H1 (cell line): ENCODE measurements at regions not wholly inside any gene's neighbourhood (a gene's known extent, or its start where the extent isn't known, plus 50 kb on each side); places are given as distances from the start of the nearest gene placed in this dataset.

Experiments used
- CTCF ChIA-PET: fragments of 300-600 bp; sonication (Branson Sonifier 250); formaldehyde crosslinking; loops from one replicate; lab custom pipeline; 2021; ENCODE audit not compliant: partially characterized antibody; lab: Charles Lee
- POLR2A ChIA-PET: fragments of 300-600 bp; sonication (Branson Sonifier 250); formaldehyde crosslinking; loops from one replicate; lab custom pipeline; 2021; ENCODE audit warnings: inconsistent platforms; ENCODE audit not compliant: partially characterized antibody; lab: Charles Lee
- DNase-seq, 2 experiments: peaks; one replicate each; pipeline versions ENCODE4 v3.0.0 to v3.0.0-alpha.2; 2010 to 2022; ENCODE audit warnings: low spot score in 2 of 2, low read depth in 1 of 2, mixed read lengths in 1 of 2
- FAIRE-seq: peaks from 2 replicates; lab custom pipeline; 2011; peaks lifted over from hg19 to GRCh38; lab: Jason Lieb, UNC
- H2AFZ ChIP-seq: 2 replicates; pipeline ENCODE4 v1.8.1; 2012; ENCODE audit warnings: low read length, inconsistent platforms
- H2AK5ac ChIP-seq: 2 replicates; pipeline ENCODE4 v1.6.1; 2013; ENCODE audit warnings: low read depth, low read length
- H2BK120ac ChIP-seq: replicated peaks from 2 replicates; pipeline ENCODE3; 2013; ENCODE audit warnings: low read depth, low read length, inconsistent platforms
- H2BK12ac ChIP-seq: 2 replicates; pipeline ENCODE4 v1.6.1; 2013; ENCODE audit warnings: low read depth, low read length
- H2BK15ac ChIP-seq: 2 replicates; pipeline ENCODE4 v1.6.1; 2013; ENCODE audit warnings: low read length
- H2BK20ac ChIP-seq: 2 replicates; pipeline ENCODE4 v1.6.1; 2013; ENCODE audit warnings: low read length
- H2BK5ac ChIP-seq: 2 replicates; pipeline ENCODE4 v1.6.1; 2013; ENCODE audit warnings: low read depth, low read length
- H3K14ac ChIP-seq: 2 replicates; pipeline ENCODE4 v1.6.1; 2013; ENCODE audit warnings: inconsistent platforms; ENCODE audit not compliant: insufficient read length
- H3K18ac ChIP-seq: 2 replicates; pipeline ENCODE4 v1.6.1; 2013; ENCODE audit warnings: low read length; ENCODE audit errors: extremely low read depth
- H3K23ac ChIP-seq: 2 replicates; pipeline ENCODE4 v1.6.1; 2013; ENCODE audit warnings: inconsistent platforms; ENCODE audit not compliant: insufficient read length
- H3K23me2 ChIP-seq: 2 replicates; pipeline ENCODE4 v1.6.1; 2013; ENCODE audit warnings: low read depth, low read length
- H3K27ac ChIP-seq: 2 replicates; pipeline ENCODE4 v1.6.1; 2011; ENCODE audit warnings: low read depth, low read length, inconsistent platforms
- H3K27me3 ChIP-seq, 4 experiments: replicated peaks in 1 of 4; 1 replicate in 1 of 4; 2 replicates in 3 of 4; pipeline versions ENCODE4 v1.6.1 to v1.8.1; 2011 to 2013; ENCODE audit warnings: low read length in 3 of 4, mild to moderate bottlenecking in 3 of 4, inconsistent platforms in 2 of 4, mixed read lengths in 2 of 4, moderate library complexity in 1 of 4; ENCODE audit not compliant: control insufficient read depth in 3 of 4, insufficient read depth in 3 of 4; ENCODE audit errors: extremely low read depth in 1 of 4
- H3K36me3 ChIP-seq, 4 experiments: 2 replicates each; pipeline versions ENCODE4 v1.6.1 to v1.8.1; 2011 to 2013; ENCODE audit warnings: mild to moderate bottlenecking in 4 of 4, low read length in 3 of 4, moderate library complexity in 2 of 4, control low read depth in 1 of 4, inconsistent platforms in 1 of 4; ENCODE audit not compliant: insufficient read depth in 4 of 4, control insufficient read depth in 2 of 4
- H3K4ac ChIP-seq: replicated peaks from 2 replicates; pipeline ENCODE3; 2013; ENCODE audit warnings: low read length, low read depth, mixed read lengths, inconsistent platforms; ENCODE audit not compliant: insufficient read length
- H3K4me1 ChIP-seq, 4 experiments: replicated peaks in 1 of 4; 1 replicate in 1 of 4; 2 replicates in 3 of 4; pipeline versions ENCODE4 v1.6.1 to v1.8.1; 2011 to 2013; ENCODE audit warnings: low read length in 3 of 4, inconsistent platforms in 2 of 4, mixed read lengths in 1 of 4; ENCODE audit not compliant: insufficient read depth in 4 of 4, control insufficient read depth in 3 of 4
- H3K4me2 ChIP-seq, 2 experiments: 2 replicates each; pipeline versions ENCODE4 v1.6.1 to v1.8.1; 2011 to 2013; ENCODE audit warnings: low read depth in 2 of 2, low read length in 2 of 2, control low read depth in 1 of 2, inconsistent platforms in 1 of 2, mild to moderate bottlenecking in 1 of 2; ENCODE audit not compliant: insufficient read depth in 1 of 2
- H3K4me3 ChIP-seq, 4 experiments: fragments of 200-600, 300-600 bp in 1 of 4; sonication (generic), shearing (Covaris generic), sonication (Bioruptor Twin) in 1 of 4; 2 replicates each; pipeline versions ENCODE4 v1.5.1 to v1.8.1; 2011 to 2016; ENCODE audit warnings: low read length in 4 of 4, low read depth in 3 of 4, control low read depth in 2 of 4, inconsistent platforms in 2 of 4, mild to moderate bottlenecking in 2 of 4, mixed read lengths in 1 of 4, moderate library complexity in 1 of 4; ENCODE audit not compliant: insufficient read depth in 2 of 4; ENCODE audit errors: extremely low read depth in 1 of 4
- H3K56ac ChIP-seq: replicated peaks from 2 replicates; pipeline ENCODE3; 2013; ENCODE audit warnings: low read depth, mild to moderate bottlenecking, mixed read lengths, low read length, inconsistent platforms; ENCODE audit not compliant: insufficient read length
- H3K79me1 ChIP-seq: 2 replicates; pipeline ENCODE4 v1.6.1; 2013; ENCODE audit warnings: low read depth, low read length, control low read depth
- H3K79me2 ChIP-seq, 2 experiments: 2 replicates each; pipeline versions ENCODE4 v1.6.1 to v1.8.1; 2012 to 2013; ENCODE audit warnings: low read length in 2 of 2, mild to moderate bottlenecking in 2 of 2, inconsistent platforms in 1 of 2; ENCODE audit not compliant: insufficient read depth in 2 of 2, control insufficient read depth in 1 of 2
- H3K9ac ChIP-seq, 4 experiments: replicated peaks in 1 of 4; 1 replicate in 1 of 4; 2 replicates in 3 of 4; pipeline versions ENCODE4 v1.6.1 to v1.8.1; 2011 to 2013; ENCODE audit warnings: low read depth in 3 of 4, low read length in 3 of 4, control low read depth in 2 of 4, mild to moderate bottlenecking in 2 of 4, moderate library complexity in 2 of 4, inconsistent platforms in 1 of 4; ENCODE audit errors: extremely low read depth in 1 of 4
- H3K9me3 ChIP-seq, 2 experiments: 2 replicates each; pipeline versions ENCODE4 v1.6.1 to v1.8.1; 2012 to 2013; ENCODE audit warnings: mild to moderate bottlenecking in 2 of 2, moderate library complexity in 2 of 2, control low read depth in 1 of 2, inconsistent platforms in 1 of 2, low read depth in 1 of 2, low read length in 1 of 2, mixed read lengths in 1 of 2; ENCODE audit not compliant: insufficient read depth in 2 of 2
- H4K20me1 ChIP-seq, 2 experiments: replicated peaks in 1 of 2; 2 replicates each; pipeline versions ENCODE3 to v1.8.1; 2011 to 2013; ENCODE audit warnings: inconsistent platforms in 2 of 2, low read length in 2 of 2, mild to moderate bottlenecking in 1 of 2; ENCODE audit not compliant: insufficient read depth in 2 of 2, control insufficient read depth in 1 of 2
- H4K5ac ChIP-seq: 2 replicates; pipeline ENCODE4 v1.6.1; 2013; ENCODE audit warnings: low read length, low read depth, mixed read lengths, inconsistent platforms; ENCODE audit not compliant: insufficient read length
- H4K8ac ChIP-seq: 2 replicates; pipeline ENCODE4 v1.8.0; 2013; ENCODE audit warnings: mild to moderate bottlenecking, moderate library complexity, low read length, inconsistent platforms; ENCODE audit not compliant: insufficient read depth; ENCODE audit errors: extremely low read depth
- H4K91ac ChIP-seq: replicated peaks from 2 replicates; pipeline ENCODE3; 2013; ENCODE audit warnings: low read length, mixed read lengths, inconsistent platforms; ENCODE audit not compliant: insufficient read length
- MAFK ChIP-seq: IDR thresholded peaks from 2 replicates; pipeline ENCODE4 v1.6.1; 2012; ENCODE audit warnings: low read depth, mild to moderate bottlenecking, improper control_type of control experiment, low read length
- SAP30 ChIP-seq: fragments of 300-600 bp; sonication (generic); IDR thresholded peaks from 2 replicates; pipeline ENCODE4 v1.7.1; 2012; ENCODE audit warnings: low read length, moderate library complexity, mild to moderate bottlenecking, inconsistent platforms; ENCODE audit not compliant: insufficient read depth, insufficient replicate concordance
- SP1 ChIP-seq: IDR thresholded peaks from 2 replicates; pipeline ENCODE4 v1.6.1; 2011; ENCODE audit warnings: low read depth, low read length
- WGBS, 2 experiments: shearing (Covaris generic) in 1 of 2; methylation state at CpG; one replicate each; pipeline versions ENCODE4 v1.1.6 to v1.1.7; 2013 to 2015; ENCODE audit warnings: low lambda C conversion rate in 2 of 2, mixed read lengths in 2 of 2, inconsistent platforms in 1 of 2, low coverage in 1 of 2, missing lambda C conversion rate in 1 of 2; ENCODE audit not compliant: insufficient replicate concordance in 2 of 2, insufficient coverage in 1 of 2, insufficient read length in 1 of 2; ENCODE audit errors: extremely low coverage in 1 of 2, missing lambda C conversion rate in 1 of 2; 5-methylcytosine and 5-hydroxymethylcytosine counted together
- TF ChIP-seq, protein P1 (sequence below): IDR thresholded peaks from 2 replicates; pipeline ENCODE4 v1.6.1; 2012; ENCODE audit warnings: inconsistent platforms

DNA sequence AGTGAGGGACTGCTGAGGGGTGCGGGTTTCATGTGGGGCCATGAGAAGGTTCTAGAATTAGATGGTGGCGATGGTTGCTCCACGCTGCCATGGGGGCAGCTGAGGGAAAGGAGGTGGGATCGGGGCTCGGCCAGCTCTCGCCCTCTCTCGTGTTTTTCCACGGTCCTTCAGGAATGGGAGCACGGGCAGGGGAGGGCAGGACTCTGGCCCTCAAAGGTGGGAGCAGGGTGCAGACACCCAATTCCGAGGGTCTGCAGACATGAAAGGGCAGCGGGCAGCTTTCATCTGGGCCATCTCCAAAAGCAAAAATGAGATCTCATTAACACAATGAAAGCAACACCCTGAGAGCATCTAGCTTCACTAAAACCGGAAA lies 53.4 kb upstream of the SALL3 start:
- no peak overlapping the region for H3K23ac ChIP-seq
- no peak overlapping the region for H3K4me2 ChIP-seq
- no peaks in the 10 kb centered on the region for H3K79me2 ChIP-seq
- no peak overlapping the region for H4K5ac ChIP-seq
- H2BK12ac ChIP-seq, result no peak overlapping the region
- CTCF ChIA-PET, result interaction anchor here (0.7 to 1.0 kb wide), 2 partner anchors 51 to 72 kb away, joined by 3 read pairs; no protein-coding TSS in a partner anchor
- no peaks in the 10 kb centered on the region for H3K79me1 ChIP-seq
- H3K27ac ChIP-seq, result no peak overlapping the region
- H3K18ac ChIP-seq, result no peak overlapping the region
- H3K27me3 ChIP-seq, result no peaks in the 10 kb centered on the region
- no peak overlapping the region for H3K4me3 ChIP-seq
- no peak overlapping the region for H2BK15ac ChIP-seq
- POLR2A ChIA-PET, result no interaction called here
- 94% methylated on average over 12 of the region's 12 CpGs; no CpG with 5 or more reads in 1 of the 2 experiments for WGBS, 2 experiments
- FAIRE-seq (no peak), DNase-seq (no peak)
- H4K8ac ChIP-seq, result no peak overlapping the region
- no peak overlapping the region for H3K56ac ChIP-seq
- H4K91ac ChIP-seq, result no peak overlapping the region
- no peaks in the 10 kb centered on the region for H3K36me3 ChIP-seq
- H2BK120ac ChIP-seq, result no peak overlapping the region
- H3K4me1 ChIP-seq, result no peaks in the 10 kb centered on the region
- TF ChIP-seq SAP30, result no peak
- TF ChIP-seq, protein P1, sequence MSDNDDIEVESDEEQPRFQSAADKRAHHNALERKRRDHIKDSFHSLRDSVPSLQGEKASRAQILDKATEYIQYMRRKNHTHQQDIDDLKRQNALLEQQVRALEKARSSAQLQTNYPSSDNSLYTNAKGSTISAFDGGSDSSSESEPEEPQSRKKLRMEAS, result no peak
- no peak for TF ChIP-seq MAFK
- no peak for TF ChIP-seq SP1
- H4K20me1 ChIP-seq, result no peaks in the 10 kb centered on the region
- no peak overlapping the region for H3K9ac ChIP-seq
- no peak overlapping the region for H2AFZ ChIP-seq
- no peak overlapping the region for H2BK5ac ChIP-seq
- H3K14ac ChIP-seq, result no peak overlapping the region
- no peak overlapping the region for H3K4ac ChIP-seq
- no peak overlapping the region for H2AK5ac ChIP-seq
- H3K23me2 ChIP-seq, result no peaks in the 10 kb centered on the region
- no peak overlapping the region for H2BK20ac ChIP-seq
- H3K9me3 ChIP-seq, result no peaks in the 10 kb centered on the region; a peak in 1 of 4 replicates
